B cell (primary cell): ENCODE measurements at regions not wholly inside any gene's neighbourhood (a gene's known extent, or its start where the extent isn't known, plus 50 kb on each side); places are given as distances from the start of the nearest gene placed in this dataset.

Source experiments
- ATAC-seq: fragments of 200-7000 bp; cut with Tn5 transposase; one replicate; pipeline ENCODE4 v1.10.0; 2021; ENCODE audit warnings: low read depth, mild to moderate bottlenecking, moderate number of reproducible peaks, moderate library complexity
- CTCF ChIA-PET: fragments of 350-600 bp; sonication (Branson Sonifier 250); formaldehyde crosslinking; loops from one replicate; lab custom pipeline; 2021; ENCODE audit warnings: antibody characterized with exemption, inconsistent platforms; lab: Charles Lee
- POLR2A ChIA-PET: fragments of 350-600 bp; sonication (Branson Sonifier 250); formaldehyde crosslinking; loops from one replicate; lab custom pipeline; 2021; ENCODE audit warnings: antibody characterized with exemption; lab: Charles Lee
- DNase-seq: peaks from one replicate; pipeline ENCODE4 v3.0.0; 2013
- H2AFZ ChIP-seq: 2 replicates; pipeline ENCODE4 v1.6.1; 2012; ENCODE audit warnings: mild to moderate bottlenecking, low read depth, low read length; ENCODE audit not compliant: insufficient read depth, poor library complexity, severe bottlenecking
- H3K27ac ChIP-seq, 2 donors: 1 replicate in 1 of 2; 2 replicates in 1 of 2; pipeline ENCODE4 v1.5.1; 2012 to 2013; ENCODE audit warnings: low read length in 2 of 2, mild to moderate bottlenecking in 2 of 2, moderate library complexity in 1 of 2
- H3K27me3 ChIP-seq, 4 experiments: fragments of 200-600 bp in 1 of 4; sonication (generic) in 1 of 4; replicated peaks in 1 of 4; 1 replicate in 2 of 4; 2 replicates in 2 of 4; pipeline versions ENCODE4 v1.6.1 to v1.7.0; 2013 to 2016; ENCODE audit warnings: low read length in 3 of 4, mild to moderate bottlenecking in 2 of 4, mixed read lengths in 1 of 4, moderate library complexity in 1 of 4; ENCODE audit not compliant: insufficient read depth in 4 of 4, control insufficient read depth in 3 of 4; ENCODE audit errors: control extremely low read depth in 1 of 4
- H3K36me3 ChIP-seq, 2 experiments: replicated peaks in 1 of 2; 1 replicate in 1 of 2; 2 replicates in 1 of 2; pipeline versions ENCODE4 v1.6.1 to v1.7.1; 2013; ENCODE audit warnings: low read length in 1 of 2; ENCODE audit not compliant: insufficient read depth in 2 of 2, control insufficient read depth in 1 of 2; ENCODE audit errors: control extremely low read depth in 1 of 2, extremely low read depth in 1 of 2
- H3K4me1 ChIP-seq, 2 donors: fragments of 200-600 bp in 1 of 2; sonication (generic) in 1 of 2; 1 replicate in 1 of 2; 2 replicates in 1 of 2; pipeline versions ENCODE4 v1.5.1 to v1.6.1; 2013 to 2017; ENCODE audit warnings: low read length in 2 of 2; ENCODE audit not compliant: control insufficient read depth in 2 of 2, insufficient read depth in 2 of 2
- H3K4me2 ChIP-seq: replicated peaks from 2 replicates; pipeline ENCODE3; 2012; ENCODE audit warnings: mild to moderate bottlenecking, low read depth, low read length; ENCODE audit not compliant: poor library complexity, severe bottlenecking
- H3K4me3 ChIP-seq, 5 experiments: fragments of 200-600 bp in 1 of 5; sonication (generic) in 1 of 5; 1 replicate in 3 of 5; 2 replicates in 2 of 5; pipeline versions ENCODE4 v1.5.1 to v1.7.0; 2011 to 2016; ENCODE audit warnings: low read length in 4 of 5, mild to moderate bottlenecking in 4 of 5, low read depth in 2 of 5, control low read depth in 1 of 5, moderate library complexity in 1 of 5; ENCODE audit not compliant: insufficient read depth in 1 of 5; ENCODE audit errors: control extremely low read depth in 1 of 5, extremely low read depth in 1 of 5
- H3K79me2 ChIP-seq: fragments of 200-600 bp; sonication (generic); one replicate; pipeline ENCODE4 v1.6.0; 2016; ENCODE audit warnings: low read length; ENCODE audit not compliant: control insufficient read depth, insufficient read depth
- H3K9ac ChIP-seq: fragments of 200-600 bp; sonication (generic); 2 replicates; pipeline ENCODE4 v1.6.1; 2017; ENCODE audit warnings: mild to moderate bottlenecking, low read length, moderate library complexity
- H3K9me3 ChIP-seq, 3 donors: one replicate each; pipeline versions ENCODE4 v1.6.1 to v1.7.1; 2013; ENCODE audit warnings: low read length in 2 of 3; ENCODE audit not compliant: control insufficient read depth in 2 of 3, insufficient read depth in 1 of 3; ENCODE audit errors: control extremely low read depth in 1 of 3
- H4K20me1 ChIP-seq: 2 replicates; pipeline ENCODE4 v1.6.0; 2012; ENCODE audit warnings: mild to moderate bottlenecking, low read length; ENCODE audit not compliant: insufficient read depth, control insufficient read depth, poor library complexity, severe bottlenecking
- H3K27ac Mint-ChIP-seq: one replicate; pipeline ENCODE4 v1.8.0; 2021; ENCODE audit warnings: mixed read lengths
- H3K27me3 Mint-ChIP-seq: one replicate; pipeline ENCODE4 v1.8.0; 2021; ENCODE audit warnings: mixed read lengths
- H3K4me1 Mint-ChIP-seq: one replicate; pipeline ENCODE4 v1.8.0; 2021; ENCODE audit warnings: mixed read lengths
- H3K4me3 Mint-ChIP-seq: one replicate; pipeline ENCODE4 v1.8.0; 2021; ENCODE audit warnings: mixed read lengths
- H3K9me3 Mint-ChIP-seq: one replicate; pipeline ENCODE4 v1.8.0; 2022; ENCODE audit warnings: mixed read lengths; ENCODE audit not compliant: insufficient read depth
- EZH2 ChIP-seq: IDR thresholded peaks from 2 replicates; pipeline ENCODE4 v1.6.1; 2012; ENCODE audit warnings: borderline replicate concordance, low read depth, mild to moderate bottlenecking, moderate library complexity, low read length; ENCODE audit not compliant: insufficient read depth, poor library complexity, severe bottlenecking
- WGBS: methylation state at CpG from one replicate; pipeline ENCODE4 v1.1.5; 2013; ENCODE audit warnings: missing lambda C conversion rate; ENCODE audit not compliant: insufficient coverage; 5-methylcytosine and 5-hydroxymethylcytosine counted together
- intact Hi-C: fragments of 100-400 bp; cut with micrococcal nuclease; formaldehyde crosslinking; loops from one replicate; pipeline ENCODE4 v1.10.0; 2022
- TF ChIP-seq, protein P1 (sequence below): fragments of 200-600 bp; IDR thresholded peaks from one replicate; pipeline ENCODE4 v1.8.0; 2022; ENCODE audit warnings: antibody characterized with exemption, mild to moderate bottlenecking

DNA sequence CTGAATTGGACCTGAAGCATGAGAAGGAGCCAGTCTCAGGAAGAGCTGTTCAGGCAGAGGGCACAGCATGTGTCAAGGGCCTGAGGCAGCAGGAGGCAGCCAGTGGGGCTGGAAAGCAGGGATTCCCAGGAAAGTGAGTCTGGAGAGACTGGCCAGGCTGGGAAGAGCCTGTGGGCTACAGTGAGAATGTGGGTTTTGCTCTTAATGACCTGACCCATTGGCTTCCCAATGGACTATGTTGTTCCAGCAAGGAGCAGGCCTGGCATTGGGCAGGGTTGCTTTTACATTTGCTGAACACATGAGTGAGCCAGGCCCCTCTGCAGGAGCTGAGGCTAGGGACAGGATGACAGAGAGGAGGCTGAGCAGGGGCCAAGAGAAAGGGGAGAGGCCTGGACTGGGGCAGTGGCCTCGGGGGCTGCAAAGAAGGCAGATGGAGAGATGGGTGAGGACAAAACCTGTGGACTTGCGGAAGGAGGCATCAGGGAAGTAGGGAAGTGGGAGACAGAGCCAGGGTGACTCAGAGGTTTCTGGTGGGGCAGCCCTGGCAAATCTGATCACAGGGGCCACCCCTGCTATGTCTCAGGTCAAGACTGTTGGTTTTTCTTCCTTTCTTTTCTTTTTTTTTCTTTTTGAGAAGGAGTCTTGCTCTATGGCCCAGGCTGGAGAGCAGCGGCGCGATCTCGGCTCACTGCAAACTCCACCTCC, 65.9 kb upstream of the NEK6 start:
- WGBS, result 100% methylated on average over 6 of the region's 6 CpGs
- Histone ChIP-seq H3K79me2 (no peaks in the 10 kb centered on the region), H3K4me3 (no peak overlapping the region), H3K9ac (no peak overlapping the region), H3K4me2 (no peak overlapping the region), H3K36me3 (no peaks in the 10 kb centered on the region), H2AFZ (no peak overlapping the region), H3K9me3 (peaks cover 0 to 7% (median 5%) of the 10 kb centered on the region in 3 donors), H4K20me1 (no peaks in the 10 kb centered on the region), H3K27ac (no peak overlapping the region), H3K27me3 (no peaks in the 10 kb centered on the region), H3K4me1 (peaks cover 3 to 4% of the 10 kb centered on the region in 2 donors)
- CTCF ChIA-PET, result interaction anchor here (1.3 kb wide), 1 partner anchor 71 kb away, joined by 4 read pairs; no protein-coding TSS in a partner anchor
- Mint-ChIP-seq H3K9me3 (peaks cover 7% of the 10 kb centered on the region), H3K27ac (no peak overlapping the region), H3K4me3 (no peak overlapping the region), H3K4me1 (peaks cover 14% of the 10 kb centered on the region), H3K27me3 (no peaks in the 10 kb centered on the region)
- no peak for ATAC-seq
- POLR2A ChIA-PET, result no interaction called here
- TF ChIP-seq, protein P1, sequence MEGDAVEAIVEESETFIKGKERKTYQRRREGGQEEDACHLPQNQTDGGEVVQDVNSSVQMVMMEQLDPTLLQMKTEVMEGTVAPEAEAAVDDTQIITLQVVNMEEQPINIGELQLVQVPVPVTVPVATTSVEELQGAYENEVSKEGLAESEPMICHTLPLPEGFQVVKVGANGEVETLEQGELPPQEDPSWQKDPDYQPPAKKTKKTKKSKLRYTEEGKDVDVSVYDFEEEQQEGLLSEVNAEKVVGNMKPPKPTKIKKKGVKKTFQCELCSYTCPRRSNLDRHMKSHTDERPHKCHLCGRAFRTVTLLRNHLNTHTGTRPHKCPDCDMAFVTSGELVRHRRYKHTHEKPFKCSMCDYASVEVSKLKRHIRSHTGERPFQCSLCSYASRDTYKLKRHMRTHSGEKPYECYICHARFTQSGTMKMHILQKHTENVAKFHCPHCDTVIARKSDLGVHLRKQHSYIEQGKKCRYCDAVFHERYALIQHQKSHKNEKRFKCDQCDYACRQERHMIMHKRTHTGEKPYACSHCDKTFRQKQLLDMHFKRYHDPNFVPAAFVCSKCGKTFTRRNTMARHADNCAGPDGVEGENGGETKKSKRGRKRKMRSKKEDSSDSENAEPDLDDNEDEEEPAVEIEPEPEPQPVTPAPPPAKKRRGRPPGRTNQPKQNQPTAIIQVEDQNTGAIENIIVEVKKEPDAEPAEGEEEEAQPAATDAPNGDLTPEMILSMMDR, result no peak
- TF ChIP-seq EZH2, result no peak
- no peak for DNase-seq
- intact Hi-C loops, result no loop called here

DNA sequence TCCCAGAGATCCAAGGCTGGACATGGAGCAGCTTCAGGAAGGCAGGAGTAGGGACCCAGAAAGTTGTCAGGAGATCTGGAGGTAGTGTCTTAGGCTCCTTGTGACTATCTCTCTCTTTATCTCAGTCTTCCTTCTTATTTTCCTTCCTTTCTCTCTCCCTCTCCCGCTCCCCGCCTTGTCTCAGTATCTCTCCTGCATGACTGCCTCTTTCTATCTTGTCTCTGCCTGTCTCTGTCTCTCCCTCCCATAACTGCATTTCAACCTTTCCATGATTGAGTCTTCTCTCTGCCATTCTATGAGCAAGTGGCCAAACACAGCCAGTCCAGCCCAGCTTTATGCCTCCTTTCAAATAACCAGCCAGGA, 61.0 kb upstream of the NEK6 start:
- Histone ChIP-seq H3K4me1 (peaks cover 46 to 53% of the 10 kb centered on the region in 2 donors), H3K27me3 (no peaks in the 10 kb centered on the region), H2AFZ (peak overlapping the region; percentile 82), H3K27ac (peak overlapping the region; percentile 82 to 90), H3K9ac (peak overlapping the region; percentile 46), H3K9me3 (peaks cover 0 to 9% (median 7%) of the 10 kb centered on the region in 3 donors), H3K79me2 (no peaks in the 10 kb centered on the region), H4K20me1 (no peaks in the 10 kb centered on the region), H3K4me2 (peak overlapping the region; percentile 74), H3K36me3 (no peaks in the 10 kb centered on the region), H3K4me3 (peak overlapping the region in 2 of 5 experiments; percentile 38 to 42)
- ATAC-seq, result no peak
- peaks cover 9% of the 10 kb centered on the region for H3K9me3 Mint-ChIP-seq
- no peaks in the 10 kb centered on the region for H3K27me3 Mint-ChIP-seq
- WGBS, result 100% methylated on average over 2 of the region's 2 CpGs
- no peak for TF ChIP-seq EZH2
- TF ChIP-seq, protein P1, result no peak
- H3K4me1 Mint-ChIP-seq, result peaks cover 53% of the 10 kb centered on the region
- H3K4me3 Mint-ChIP-seq, result peak overlapping the region; percentile 81
- DNase-seq, result no peak
- ChIA-PET POLR2A (interaction anchor here (0.6 to 1.8 kb wide), 7 partner anchors 14 to 152 kb away, joined by 3 to 18 read pairs (median 3); no protein-coding TSS in a partner anchor), CTCF (interaction anchor here (0.7 to 3.9 kb wide), 21 partner anchors 10 to 128 kb away, joined by 3 to 44 read pairs (median 6); no protein-coding TSS in a partner anchor)
- H3K27ac Mint-ChIP-seq, result peak overlapping the region; percentile 99
- intact Hi-C loops, result loop anchor here (1.0 kb wide), 2 partner anchors 22 to 69 kb away; no protein-coding TSS in a partner anchor
